H1 (cell line): ENCODE measurements at regions not wholly inside any gene's neighbourhood (a gene's known extent, or its start where the extent isn't known, plus 50 kb on each side); places are given as distances from the start of the nearest gene placed in this dataset.

ENCODE experiments used
- GABPA ChIP-seq: IDR thresholded peaks from 2 replicates; pipeline ENCODE4 v1.6.1; 2011; ENCODE audit warnings: mild to moderate bottlenecking, low read length, moderate library complexity, borderline replicate concordance; ENCODE audit not compliant: insufficient read depth
- HDAC6 ChIP-seq: IDR thresholded peaks from one replicate; pipeline ENCODE4 v1.7.1; 2012; ENCODE audit warnings: low read depth, mild to moderate bottlenecking, inconsistent platforms, low read length, moderate library complexity
- JUND ChIP-seq: IDR thresholded peaks from 2 replicates; pipeline ENCODE4 v1.6.1; 2011; ENCODE audit warnings: mild to moderate bottlenecking, improper control_type of control experiment, low read length
- KDM1A ChIP-seq: fragments of 200-600, 300-600 bp; sonication (generic); IDR thresholded peaks from 2 replicates; pipeline ENCODE4 v1.7.1; 2016; ENCODE audit warnings: mild to moderate bottlenecking, low read length, borderline replicate concordance
- PHF8 ChIP-seq: fragments of 200-600 bp; sonication (generic); conservative IDR thresholded peaks from 2 replicates; pipeline ENCODE4 v1.7.1; 2012; ENCODE audit warnings: low read depth, mild to moderate bottlenecking, inconsistent platforms, low read length, moderate library complexity
- SUZ12 ChIP-seq: fragments of 200-600 bp; sonication (generic); IDR thresholded peaks from 2 replicates; pipeline ENCODE4 v1.6.1; 2012; ENCODE audit warnings: mild to moderate bottlenecking, inconsistent platforms, low read length, moderate library complexity, mixed read lengths

DNA sequence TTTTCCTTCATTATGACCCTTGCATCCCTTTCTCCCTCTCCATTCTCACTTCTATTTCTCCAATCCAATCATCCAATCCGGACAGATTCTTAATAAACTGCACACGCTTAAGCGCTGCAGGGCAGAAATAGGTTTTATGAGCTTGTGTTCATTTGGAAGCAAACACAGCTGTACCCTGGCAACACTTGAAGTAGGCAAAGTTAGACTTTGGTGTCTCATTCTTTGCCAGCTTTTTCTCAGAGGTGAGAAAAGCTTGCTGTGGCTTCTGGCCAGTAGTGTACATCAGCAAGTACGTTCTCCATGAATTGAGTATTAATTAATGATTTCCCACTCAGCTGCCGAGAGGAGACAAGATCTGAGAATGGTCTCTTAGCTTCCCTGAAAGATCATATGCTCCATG, 88.5 kb downstream of the FBXO4 start (continued):
- no peak for TF ChIP-seq HDAC6
- no peak for TF ChIP-seq KDM1A
- no peak for TF ChIP-seq PHF8
- TF ChIP-seq GABPA = no peak
- TF ChIP-seq JUND = no peak
- TF ChIP-seq SUZ12 = no peak
